GM12874 (cell line): ENCODE measurements at regions not wholly inside any gene's neighbourhood (a gene's known extent, or its start where the extent isn't known, plus 50 kb on each side); places are given as distances from the start of the nearest gene placed in this dataset.

Experiments
- CTCF ChIP-seq: IDR thresholded peaks from 2 replicates; pipeline ENCODE4 v1.5.1; 2011; ENCODE audit warnings: low read depth, mild to moderate bottlenecking, control low read depth, low read length, moderate library complexity; ENCODE audit not compliant: insufficient read depth

GRCh38 chr19:30620354-30620753 lies 248.2 kb downstream of the ZNF536 start:
- no peak for TF ChIP-seq CTCF

GRCh38 chr19:30609656-30610270 lies 237.6 kb downstream of the ZNF536 start:
- TF ChIP-seq CTCF: no peak

DNA sequence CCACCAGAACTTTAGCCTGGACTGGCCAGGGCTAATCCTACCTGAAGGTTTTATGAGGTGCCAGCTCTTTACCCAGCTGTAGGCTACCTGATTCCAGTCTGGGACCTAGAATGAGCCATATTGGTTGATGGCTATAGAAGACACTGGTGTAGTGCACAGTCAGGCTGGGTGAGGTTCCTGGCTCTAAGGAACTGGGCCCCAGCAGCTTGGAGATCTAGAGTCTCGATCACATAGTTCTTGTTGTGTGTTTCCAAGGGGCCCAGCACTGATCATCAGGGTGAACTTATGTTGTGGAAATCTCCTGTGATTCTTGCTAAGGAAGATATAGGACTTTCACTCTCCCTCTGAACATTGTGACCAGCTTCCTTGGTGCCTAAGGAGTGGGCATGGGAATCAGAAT lies 236.3 kb downstream of the ZNF536 start:
- no peak for TF ChIP-seq CTCF
